H1 (cell line): ENCODE measurements at regions not wholly inside any gene's neighbourhood (a gene's known extent, or its start where the extent isn't known, plus 50 kb on each side); places are given as distances from the start of the nearest gene placed in this dataset.

Experiments
- CBX8 ChIP-seq: fragments of 300-800, 300-1000 bp; sonication (generic); IDR thresholded peaks from 2 replicates; pipeline ENCODE4 v1.7.1; 2016; ENCODE audit warnings: low read depth, low read length, borderline replicate concordance
- SRF ChIP-seq: IDR thresholded peaks from 2 replicates; pipeline ENCODE4 v1.6.1; 2011; ENCODE audit warnings: mild to moderate bottlenecking, low read depth, low read length, moderate library complexity

DNA sequence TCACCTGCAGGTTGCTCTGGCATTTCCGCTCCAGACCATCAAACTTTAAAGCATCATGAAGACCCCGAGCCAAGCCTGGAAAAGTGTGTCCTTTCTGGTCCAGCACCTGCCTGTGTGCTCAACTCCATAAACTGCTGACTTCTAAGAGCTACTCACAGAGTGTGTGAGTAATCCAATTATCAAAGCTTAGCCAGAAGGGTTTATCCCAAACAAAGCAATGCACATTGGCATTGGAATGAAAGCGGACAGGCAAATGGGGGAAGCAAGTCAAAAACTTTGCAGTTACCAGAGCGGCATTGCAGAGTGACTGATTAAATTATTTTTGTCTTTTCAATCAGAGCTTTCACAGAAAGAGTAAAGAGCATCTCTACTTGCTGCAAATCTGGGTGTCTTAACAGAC is 1262.4 kb upstream of the SEL1L start (continued):
- TF ChIP-seq CBX8 = no peak
- TF ChIP-seq SRF = no peak
